HG02623 (cell line): ENCODE measurements at regions not wholly inside any gene's neighbourhood (a gene's known extent, or its start where the extent isn't known, plus 50 kb on each side); places are given as distances from the start of the nearest gene placed in this dataset.

Source experiments
- ATAC-seq: cut with Tn5 transposase; IDR thresholded peaks from one replicate; pipeline ENCODE4 v1.9.1; 2021; ENCODE audit warnings: moderate library complexity; ENCODE audit not compliant: unreplicated experiment

- no peak for ATAC-seq
These were observed 104.1 kb upstream of the PALS2 start for GRCh38 chr7:24469118-24469517.

- ATAC-seq, result no peak
These were observed 101.2 kb upstream of the PALS2 start for GRCh38 chr7:24472093-24472492.

GRCh38 chr7:24475166-24475961 lies 97.9 kb upstream of the PALS2 start:
- ATAC-seq, result no peak

- ATAC-seq, result no peak
These were observed 97.0 kb upstream of the PALS2 start for GRCh38 chr7:24476227-24476626.

- ATAC-seq, result no peak
These were observed 95.7 kb upstream of the PALS2 start for GRCh38 chr7:24477398-24478136.

GRCh38 chr7:24478137-24478655 lies 95.1 kb upstream of the PALS2 start:
- ATAC-seq, result no peak

- ATAC-seq, result no peak
These were observed 92.8 kb upstream of the PALS2 start for GRCh38 chr7:24480501-24480900.

- no peak for ATAC-seq
These were observed 89.4 kb upstream of the PALS2 start for GRCh38 chr7:24483804-24484203.

- ATAC-seq, result no peak
These were observed 80.7 kb upstream of the PALS2 start for GRCh38 chr7:24492576-24492975.

- ATAC-seq, result no peak
These were observed 78.4 kb upstream of the PALS2 start for GRCh38 chr7:24494832-24495231.

- no peak for ATAC-seq
These were observed 77.2 kb upstream of the PALS2 start for GRCh38 chr7:24496036-24496435.

- no peak for ATAC-seq
These were observed 74.8 kb upstream of the PALS2 start for GRCh38 chr7:24498439-24498838.

- no peak for ATAC-seq
These were observed 73.4 kb upstream of the PALS2 start for GRCh38 chr7:24499871-24500270.

- ATAC-seq, result no peak
These were observed 72.7 kb upstream of the PALS2 start for GRCh38 chr7:24500599-24500998.

GRCh38 chr7:24501009-24501408 lies 72.2 kb upstream of the PALS2 start:
- ATAC-seq, result no peak

GRCh38 chr7:24501443-24502134 lies 71.7 kb upstream of the PALS2 start:
- no peak for ATAC-seq

GRCh38 chr7:24502135-24502488 lies 71.1 kb upstream of the PALS2 start:
- no peak for ATAC-seq

GRCh38 chr7:24503506-24503905 lies 69.7 kb upstream of the PALS2 start:
- no peak for ATAC-seq

GRCh38 chr7:24504040-24504439 lies 69.2 kb upstream of the PALS2 start:
- no peak for ATAC-seq

- no peak for ATAC-seq
These were observed 68.4 kb upstream of the PALS2 start for GRCh38 chr7:24504836-24505235.

- ATAC-seq, result no peak
These were observed 67.3 kb upstream of the PALS2 start for GRCh38 chr7:24505968-24506367.

- ATAC-seq, result no peak
These were observed 64.9 kb upstream of the PALS2 start for GRCh38 chr7:24508316-24508715.
